ENCODE measurements at regions not wholly inside any gene's neighbourhood (a gene's known extent, or its start where the extent isn't known, plus 50 kb on each side); places are given as distances from the start of the nearest gene placed in this dataset.
"Not testable (repeated sequence)": the region's sequence is repeated elsewhere in the genome, so short reads cannot be mapped to it uniquely, and the experiment has no call there.

DNA sequence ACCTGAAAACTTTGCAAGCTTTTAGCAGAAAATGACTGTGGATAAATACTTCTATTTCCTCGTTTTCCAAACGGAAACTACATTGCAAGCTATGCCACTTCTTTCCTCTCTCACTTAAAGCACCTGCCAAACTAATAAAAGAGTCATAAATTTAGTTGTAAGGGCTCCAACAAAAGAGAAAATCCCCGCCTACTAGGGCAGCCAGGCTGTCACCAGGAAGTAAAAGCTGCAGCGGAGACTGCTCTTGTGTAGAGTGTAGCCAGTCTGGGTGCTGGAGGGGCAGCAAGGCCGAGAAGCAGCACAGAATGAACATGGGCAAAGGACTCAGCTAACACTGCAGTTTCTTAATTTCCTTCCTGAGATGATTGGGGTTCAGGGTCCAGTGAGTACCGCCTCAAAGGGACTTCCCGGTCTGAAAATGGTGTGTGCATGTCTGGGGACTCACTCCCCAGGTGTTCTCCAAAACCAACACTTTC lies 89.3 kb upstream of the MAML3 start:
- peak; percentile 38 for DNase-seq

DNA sequence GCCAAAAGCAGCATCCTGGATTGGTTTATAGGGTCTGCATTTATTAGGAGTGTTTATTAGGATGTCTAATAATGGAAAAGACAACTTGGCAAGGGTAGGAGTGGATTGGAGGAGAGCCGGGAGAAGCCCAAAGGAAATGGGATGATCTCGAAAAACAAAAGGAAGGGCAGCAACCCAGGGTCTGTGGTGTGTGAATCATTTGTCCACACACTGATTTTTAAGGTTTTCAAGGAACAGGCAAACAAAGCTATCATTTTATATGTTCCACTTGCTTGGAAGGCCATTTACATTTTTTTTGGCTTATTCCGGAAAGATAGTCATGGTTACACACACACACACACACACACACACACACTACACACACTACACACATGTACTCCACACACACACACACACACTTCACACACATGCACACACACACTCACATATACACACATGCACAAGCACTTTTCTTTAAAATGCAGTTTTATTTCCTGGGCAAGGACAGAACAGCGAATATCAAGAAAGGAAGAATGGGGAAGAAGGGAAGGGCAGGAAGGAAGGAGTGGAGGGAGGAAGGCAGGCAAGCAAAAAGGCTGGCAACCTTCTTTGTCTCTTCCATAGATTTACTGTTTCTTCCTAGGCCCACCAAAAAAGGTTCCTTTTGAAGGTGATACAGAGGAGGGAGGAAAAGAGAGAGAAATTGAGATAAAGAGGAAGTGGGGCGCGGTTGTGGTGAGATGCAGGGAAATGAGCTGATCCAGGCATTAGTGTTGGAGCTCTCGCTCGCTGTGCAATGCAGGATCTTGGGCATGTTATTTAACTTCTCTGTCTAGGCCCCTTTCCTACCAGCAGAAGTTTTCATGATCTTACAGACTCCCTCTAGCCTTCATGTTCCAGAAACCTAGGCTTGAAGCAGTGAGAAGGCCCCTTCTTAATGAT lies 88.6 kb upstream of the MAML3 start:
- DNase-seq = no peak

DNA sequence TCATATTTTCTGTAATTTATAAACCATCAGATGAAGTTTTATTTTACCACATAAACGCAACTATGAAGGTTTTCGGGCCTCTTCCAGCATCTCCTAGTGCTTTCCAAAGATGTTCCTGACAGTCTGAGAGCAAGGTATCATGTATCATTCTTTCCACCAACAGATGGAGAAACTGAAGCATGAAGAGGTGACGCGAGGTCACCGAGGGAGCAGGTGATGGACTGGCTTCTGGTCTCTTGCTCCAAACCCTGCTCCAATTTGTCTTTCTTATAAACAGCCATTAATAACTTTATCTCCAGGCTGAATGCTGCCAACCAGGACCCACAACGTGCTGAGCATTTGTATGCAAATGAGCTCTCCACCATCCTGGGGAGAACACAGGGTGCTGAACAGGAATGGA lies 86.3 kb upstream of the MAML3 start:
- DNase-seq = no peak

DNA sequence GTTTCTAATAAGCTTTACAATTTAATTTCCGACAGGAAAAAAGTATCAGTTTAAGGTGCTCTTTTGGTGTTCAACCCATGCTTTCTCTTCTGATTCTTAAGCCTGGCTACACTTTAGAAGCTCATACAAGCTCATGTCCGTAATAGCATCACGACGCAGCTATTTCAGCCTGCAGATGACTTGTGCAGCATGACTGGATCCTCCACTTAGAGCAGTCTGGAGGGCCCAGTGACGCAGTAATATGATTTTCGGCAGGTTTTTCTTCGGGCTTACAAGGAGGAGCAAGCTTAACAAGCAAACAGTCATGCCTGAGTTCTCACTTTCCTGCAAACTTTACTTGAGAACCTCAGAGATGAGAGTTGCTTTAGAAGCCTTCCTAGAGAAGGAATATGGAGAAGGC lies 85.3 kb upstream of the MAML3 start:
- peak; percentile 37 for DNase-seq

DNA sequence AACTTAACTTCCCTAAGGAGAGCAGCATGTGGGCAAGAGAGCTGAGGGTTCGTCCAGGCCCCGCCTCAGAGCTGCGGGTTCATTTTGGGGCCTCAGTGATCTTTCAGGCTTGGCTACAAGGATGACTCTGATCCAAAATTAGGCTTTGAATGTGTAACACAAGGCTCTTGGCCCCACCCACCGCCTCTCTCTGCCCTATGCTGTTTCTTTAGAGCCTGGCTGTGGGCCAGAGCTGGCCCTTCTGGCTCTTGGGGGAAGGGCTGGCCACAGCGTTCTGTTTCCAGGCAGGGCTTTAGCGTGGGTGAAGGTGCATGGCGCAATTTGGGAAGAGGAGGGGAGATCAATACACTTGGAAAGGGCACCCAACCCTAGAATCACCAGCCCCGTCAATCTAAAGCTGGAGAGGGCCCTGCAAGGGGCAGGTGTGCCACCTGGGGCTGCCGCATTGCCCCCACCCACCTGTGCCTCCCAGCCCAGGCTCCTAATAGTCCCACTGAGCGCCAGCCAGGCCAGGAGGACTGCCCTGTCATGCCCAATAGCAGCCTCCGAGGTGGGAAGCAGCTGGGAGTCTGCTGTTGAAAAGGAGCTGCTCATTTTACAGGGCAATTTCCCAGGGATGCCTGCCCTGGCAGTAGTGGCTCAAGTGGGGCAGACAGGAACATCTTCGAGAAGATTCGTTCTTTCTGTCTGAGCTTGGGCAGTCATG lies 84.5 kb upstream of the MAML3 start:
- DNase-seq = peak; percentile 45

DNA sequence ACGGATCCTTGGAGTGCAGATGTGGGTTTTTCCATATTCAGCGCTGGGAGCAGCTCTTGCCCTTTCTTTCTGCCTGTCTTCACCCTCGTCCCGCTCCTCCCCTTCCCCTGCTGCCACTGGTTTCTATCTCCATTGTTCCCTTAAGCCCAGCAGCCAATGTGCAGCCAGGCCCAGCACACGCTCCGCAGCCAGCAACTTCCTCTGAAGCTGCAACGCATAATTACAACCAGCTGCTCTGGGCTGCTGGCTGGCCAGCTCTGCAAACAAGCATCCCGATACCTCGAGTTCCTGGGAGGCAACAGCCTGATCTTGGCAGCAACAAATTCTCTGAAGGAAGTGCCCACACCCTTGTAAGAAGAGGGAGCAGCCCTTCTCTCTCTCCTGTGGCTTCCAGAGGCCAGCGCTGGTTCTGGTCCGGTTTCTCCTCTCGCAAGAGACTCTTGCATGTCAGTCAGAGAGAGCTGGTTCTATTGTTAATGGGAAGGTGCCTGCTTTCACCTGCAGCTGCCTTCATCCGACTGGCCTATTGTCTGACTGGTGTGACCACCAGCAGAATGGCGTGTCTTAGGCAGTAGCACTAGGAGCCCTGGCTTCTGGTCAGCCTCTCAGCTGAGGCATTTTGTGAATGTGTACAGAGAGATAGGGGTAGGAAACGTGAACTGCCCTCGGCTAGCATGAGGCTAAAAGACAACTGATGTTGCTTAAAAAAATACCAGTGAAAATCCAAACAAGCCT lies 83.8 kb upstream of the MAML3 start:
- peak; percentile 81 for DNase-seq

DNA sequence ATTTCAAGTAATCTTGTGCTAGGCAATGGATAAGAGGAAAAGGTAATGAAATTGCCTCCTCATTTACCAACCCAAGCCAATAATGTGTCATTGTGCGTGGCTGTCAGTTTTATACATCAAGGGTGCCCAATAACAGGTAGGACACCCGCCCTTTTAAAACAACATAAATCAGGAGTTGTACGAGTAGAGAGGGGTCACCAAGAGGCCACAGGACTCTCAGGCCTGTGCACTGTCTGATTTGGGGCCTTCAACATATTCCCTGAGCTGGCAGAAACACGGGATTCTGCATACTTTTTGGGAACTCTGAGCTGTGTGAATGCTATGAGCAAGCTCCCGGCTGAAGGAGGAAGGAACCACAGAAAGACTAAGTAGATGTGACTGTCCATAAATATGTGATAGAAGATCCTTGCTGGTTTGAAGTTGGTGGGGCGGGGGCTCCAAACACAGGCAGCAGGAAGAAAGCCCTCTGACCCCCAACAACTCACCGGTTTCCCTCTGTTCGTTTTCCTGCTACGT lies 82.7 kb upstream of the MAML3 start:
- DNase-seq = no peak

DNA sequence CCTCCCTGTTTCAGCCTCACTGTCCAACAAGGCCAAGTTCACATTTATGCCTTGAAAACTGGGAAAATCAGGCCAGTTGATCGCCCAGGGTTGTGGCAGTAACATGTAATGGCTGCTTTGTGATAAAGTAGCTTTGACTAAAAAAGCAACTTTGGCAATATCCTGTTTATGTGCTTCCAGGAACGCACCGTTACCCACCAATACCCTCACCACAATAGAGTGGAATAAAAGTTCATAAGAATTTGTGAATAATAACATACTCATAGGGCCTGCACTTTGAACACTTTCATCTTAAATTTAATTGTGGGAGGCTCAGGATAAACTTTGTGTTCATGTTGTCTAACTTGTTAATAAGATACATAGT lies 80.7 kb upstream of the MAML3 start:
- DNase-seq = no peak

DNA sequence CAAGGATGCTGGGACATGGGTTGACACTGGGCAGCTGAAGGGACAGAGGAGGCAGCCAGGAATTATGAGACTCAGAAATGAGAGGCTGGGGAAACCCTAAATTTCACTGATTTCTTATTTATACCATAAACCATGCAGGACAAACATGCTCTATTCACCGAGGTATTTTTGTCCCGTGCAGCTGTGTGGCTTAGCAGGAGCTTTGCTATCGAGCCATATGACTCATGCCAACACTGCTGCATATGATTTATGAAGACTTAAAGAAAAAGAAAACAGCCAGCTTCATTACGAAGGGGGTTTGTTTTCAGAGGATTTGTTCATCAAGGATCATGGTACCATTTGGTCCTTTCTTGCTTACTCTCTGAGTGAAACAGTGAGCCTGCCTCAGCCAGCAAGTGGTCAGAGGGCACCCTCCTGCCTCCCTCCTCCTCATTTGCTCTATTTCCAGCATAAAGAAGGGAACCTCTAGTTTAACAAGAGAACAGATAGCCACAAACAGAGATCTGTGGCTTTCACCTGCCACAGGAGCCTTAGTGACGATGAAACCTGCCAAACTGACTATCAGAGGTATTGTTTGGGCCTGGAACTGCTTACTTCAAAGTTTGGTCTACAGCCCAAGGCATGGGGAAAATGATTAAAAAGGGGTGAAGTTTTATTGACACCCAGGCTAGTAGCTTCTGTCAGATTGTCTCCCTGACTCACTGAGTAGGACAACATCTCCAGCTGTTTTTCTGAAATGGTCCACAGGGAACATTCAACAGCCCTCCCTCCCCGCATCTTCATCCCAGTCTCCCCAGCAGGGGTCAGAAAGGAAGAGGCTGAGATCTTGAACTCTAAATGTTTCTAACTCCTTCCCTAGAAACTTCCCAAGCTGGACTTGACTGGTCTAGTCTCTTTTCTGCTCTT lies 80.1 kb upstream of the MAML3 start:
- no peak for DNase-seq

DNA sequence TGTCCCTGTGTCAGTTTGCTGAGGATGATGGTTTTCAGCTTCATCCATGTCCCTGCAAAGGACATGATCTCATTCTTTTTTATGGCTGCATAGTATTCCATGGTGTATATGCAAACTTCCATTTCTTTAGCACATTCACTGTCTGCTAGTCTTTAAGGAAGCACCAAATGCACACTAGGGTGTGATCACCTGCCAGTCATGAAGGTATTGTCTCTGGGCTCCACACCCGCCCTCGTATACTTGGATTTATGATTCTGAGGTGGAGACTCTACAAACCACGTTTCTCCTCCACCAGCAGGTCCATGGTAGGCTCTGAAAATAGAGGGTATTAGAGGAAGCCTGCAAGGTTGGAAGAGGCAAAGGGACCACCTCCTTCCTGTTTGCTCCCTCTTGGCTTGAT lies 75.9 kb upstream of the MAML3 start:
- no peak for DNase-seq

DNA sequence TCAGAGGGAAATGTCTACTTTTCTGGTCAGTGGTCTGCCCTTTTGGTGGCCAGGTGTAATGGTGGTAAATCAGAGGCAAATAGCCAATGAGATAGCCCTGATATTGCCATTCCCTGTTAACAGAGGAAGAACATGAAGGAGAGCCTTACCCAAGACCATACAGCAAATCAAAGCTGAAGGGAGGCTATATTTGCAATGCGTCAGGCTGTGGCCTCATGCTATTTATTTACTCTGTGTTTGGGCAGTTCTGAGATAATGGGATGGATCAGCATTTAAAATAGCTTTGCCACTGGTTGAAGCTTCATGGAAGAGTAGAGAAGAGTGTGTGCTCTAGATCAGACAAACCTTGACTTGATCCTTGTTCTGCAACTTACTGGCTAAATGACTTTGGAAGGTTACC lies 73.3 kb upstream of the MAML3 start:
- no peak for DNase-seq

DNA sequence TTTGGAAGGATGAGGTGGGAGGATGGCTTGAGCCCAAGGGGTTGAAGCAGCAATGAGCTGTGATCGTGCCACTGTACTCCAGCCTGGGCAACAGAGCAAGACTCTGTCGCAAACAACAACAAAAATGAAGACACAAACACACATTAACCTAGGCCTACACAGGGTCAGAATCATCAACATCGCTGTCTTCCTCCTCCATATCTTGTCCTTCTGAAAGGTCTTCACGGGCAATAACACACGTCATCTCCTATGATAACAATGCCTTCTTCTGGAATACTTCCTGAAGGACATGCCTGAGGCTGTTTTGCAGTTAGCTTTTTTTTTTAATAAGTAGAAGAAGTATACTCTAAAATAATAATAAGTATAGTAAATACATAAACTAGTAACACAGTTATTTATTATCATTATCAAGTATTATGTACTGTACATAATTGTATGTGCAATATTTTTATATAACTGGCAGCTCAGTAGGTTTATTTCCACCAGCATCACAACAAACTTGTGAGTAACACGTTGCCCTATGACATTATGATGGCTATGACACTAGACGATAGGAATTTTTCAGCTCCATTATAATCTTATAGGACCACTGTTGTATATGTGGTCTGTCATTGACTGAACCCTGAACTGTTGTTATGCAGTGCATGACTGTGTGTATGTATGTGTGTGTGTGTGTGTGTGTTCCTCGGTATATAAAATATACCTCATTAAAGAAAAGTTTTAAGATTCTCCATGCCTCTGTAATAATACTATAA lies 69.2 kb upstream of the MAML3 start:
- no peak for DNase-seq

DNA sequence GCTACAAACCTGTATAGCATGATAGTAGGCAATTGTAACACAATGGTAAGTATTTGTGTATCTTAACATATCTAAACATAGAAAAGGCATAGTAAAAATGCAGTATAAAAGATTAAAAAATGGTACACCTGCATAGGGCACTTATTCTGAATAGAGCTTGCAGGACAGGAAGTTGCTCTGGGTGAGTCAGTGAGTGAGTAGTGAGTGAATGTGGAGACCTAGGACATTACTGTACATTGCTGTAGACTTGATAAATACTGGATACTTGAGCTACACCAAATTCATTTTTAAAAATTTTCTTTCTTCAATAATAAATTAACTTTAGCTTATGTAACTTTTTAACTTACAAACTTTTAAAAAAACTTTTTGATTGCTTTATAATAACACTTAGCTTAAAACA lies 68.2 kb upstream of the MAML3 start:
- DNase-seq = no peak

DNA sequence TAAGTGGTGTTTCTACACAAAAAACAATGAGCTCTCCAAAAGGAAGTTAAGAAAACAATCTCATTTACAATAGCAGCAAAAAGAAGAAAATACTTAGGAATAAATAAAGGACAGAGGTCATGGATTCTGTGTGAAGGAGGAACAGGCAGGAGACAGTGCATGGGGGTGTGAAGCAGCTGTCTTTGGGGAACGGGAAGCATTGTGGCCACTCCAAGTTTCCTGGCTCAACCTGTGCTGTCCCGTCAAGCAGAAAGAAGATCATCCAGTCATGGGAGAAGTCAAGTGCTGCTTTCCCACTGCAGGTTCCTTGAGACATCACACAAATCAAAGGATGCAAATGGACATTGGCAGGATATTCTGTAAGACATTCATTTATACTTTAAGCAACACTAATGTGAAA lies 66.1 kb upstream of the MAML3 start:
- no peak for DNase-seq

DNA sequence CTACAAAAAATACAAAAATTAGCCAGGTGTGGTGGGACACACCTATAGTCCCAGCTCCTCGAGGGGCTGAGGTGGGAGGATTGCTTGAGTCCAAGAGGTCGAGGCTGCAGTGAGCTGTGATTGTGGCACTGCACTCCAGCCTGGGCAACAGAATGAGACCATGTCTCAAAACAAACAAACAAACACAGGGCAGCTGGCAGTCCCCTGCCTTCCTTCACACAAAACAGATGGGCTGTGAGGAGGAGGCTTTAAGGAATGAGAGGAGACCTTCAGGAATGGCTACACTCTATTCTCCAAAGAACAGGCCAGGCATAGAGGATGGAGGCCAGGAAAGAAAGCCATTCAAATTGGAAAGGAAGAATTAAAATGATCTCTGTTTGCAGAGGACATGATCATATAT lies 65.6 kb upstream of the MAML3 start:
- DNase-seq = no peak

DNA sequence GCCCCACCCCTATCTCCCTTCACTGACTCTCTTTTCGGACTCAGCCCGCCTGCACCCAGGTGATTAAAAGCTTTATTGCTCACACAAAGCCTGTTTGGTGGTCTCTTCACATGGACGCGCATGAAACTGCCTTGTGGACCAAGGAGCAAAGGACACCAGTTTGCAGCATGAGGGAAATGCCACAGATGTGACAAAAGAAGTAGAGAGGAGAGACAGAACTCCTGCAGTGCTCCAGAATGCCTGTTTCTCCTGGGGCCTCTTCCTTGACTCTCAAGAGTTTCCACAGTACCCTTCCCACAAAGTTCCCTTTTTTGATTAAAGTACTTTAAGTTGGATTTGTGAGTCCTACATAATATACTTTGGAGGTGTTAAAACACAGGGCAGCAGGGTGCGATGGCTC lies 65.1 kb upstream of the MAML3 start:
- DNase-seq = not testable (repeated sequence)

DNA sequence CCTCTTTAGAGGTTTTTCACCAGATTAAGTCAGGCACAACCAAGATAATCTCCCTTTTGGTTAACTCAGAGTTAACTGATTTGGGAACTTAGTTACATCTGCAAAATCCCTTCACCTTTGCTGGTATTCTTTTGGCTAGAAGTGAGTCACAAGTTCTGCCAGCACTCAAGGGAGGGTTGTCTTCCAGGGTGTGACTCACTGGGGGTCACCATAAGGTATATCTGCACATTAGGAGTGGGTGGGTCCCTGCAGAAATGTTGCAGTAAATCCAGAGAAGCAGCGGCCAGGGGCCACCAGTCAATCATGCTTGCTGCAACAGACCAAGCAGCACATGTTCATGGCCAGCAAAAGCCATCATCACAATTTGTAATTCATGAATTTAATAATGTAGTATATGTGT lies 59.8 kb upstream of the MAML3 start:
- no peak for DNase-seq

DNA sequence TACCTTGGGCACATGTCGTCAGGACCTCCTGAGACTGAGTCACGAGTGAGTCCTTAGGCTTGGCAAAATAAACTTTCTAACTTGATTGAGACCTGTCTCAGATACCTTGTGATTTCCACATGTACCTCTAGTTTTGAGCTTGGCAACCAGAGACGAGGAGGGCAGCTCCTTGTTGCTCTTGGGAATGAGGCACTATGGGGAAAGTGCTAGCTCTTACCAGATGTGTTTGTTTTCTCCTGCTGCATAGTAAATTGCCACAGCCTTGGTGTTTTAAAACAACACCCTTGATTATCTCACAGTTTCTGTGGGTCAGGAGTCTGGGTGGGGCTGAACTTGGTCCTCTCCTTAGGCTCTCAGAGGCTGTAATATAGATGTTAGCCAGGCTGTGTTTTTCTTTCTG lies 59.1 kb upstream of the MAML3 start:
- DNase-seq = no peak

DNA sequence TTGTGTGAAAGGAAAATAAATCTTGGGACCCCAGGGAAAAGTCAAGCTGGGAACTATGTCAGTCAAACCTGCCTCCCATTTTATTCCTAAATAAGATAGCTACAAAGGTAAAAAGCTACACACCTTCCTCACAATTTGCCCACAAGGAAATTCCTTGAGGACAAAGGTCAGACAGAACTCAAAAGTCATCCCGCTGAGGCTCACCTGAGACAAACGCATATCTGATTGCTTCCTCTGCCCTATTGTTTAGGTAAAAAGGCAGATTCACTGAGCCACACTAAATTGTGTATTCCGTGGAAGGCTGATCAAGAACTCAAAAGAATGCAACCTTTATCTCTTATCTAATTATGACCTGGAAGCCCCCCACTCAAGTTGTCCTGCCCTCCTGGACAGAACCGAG lies 58.7 kb upstream of the MAML3 start:
- DNase-seq = no peak

DNA sequence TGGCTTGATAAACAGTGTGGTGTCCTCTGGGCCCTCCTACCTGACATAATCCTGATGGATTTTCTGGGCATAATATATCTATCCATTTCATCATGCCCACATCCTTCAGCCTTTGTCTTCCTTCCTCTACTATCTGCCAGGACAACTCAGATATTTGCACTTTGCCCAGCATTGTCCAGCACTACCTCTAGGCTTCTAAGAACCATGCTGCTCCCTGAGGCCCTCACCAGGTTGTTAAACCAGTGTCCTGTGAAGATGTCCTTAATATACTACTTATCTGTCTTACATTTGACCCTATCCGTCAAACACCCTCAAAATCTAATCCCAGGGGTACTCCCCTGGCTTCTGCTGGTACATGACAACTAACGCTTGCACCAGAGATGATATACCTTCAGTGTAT lies 58.2 kb upstream of the MAML3 start:
- no peak for DNase-seq

DNA sequence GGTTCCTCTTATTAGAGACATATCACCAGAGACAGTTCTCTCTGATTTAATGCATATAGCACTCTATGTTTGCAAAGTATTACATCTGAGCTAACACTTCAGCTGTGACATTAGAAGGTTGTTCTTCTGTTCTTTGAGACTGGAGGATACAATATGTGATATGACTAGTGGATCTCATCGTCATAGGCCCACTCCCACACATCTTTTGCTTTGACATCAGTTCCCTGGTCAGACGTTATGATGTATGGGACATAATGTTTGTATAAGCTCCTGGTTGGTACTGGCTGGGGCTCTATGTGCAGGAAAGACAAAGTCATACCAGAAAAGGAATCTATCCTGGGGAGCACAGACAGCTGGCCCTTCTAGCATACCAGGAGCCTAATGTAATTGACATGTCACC lies 57.7 kb upstream of the MAML3 start:
- no peak for DNase-seq

DNA sequence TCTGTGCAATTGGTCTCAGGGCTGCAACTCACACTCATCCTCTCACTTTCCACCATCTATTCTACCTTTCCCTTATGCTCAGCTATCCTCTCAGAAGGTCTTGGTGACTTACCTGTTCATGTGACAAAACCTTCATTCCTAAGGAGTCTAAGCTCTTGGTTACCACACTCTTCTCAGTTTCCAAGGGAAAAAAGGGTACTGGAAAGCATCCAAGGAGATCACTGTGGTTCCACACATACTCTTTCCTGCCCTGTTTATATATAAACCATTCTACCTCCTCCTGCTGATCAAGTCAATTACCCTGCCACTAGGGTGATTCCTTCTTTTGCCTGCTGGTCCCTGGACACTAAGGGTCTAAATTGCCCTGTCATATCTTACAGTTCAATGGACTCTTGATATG lies 57.2 kb upstream of the MAML3 start:
- no peak for DNase-seq

All from NCI-H2227 treated with DMSO at 0.1 percent for 48 hours (cell line).